ENCODE measurements at regions not wholly inside any gene's neighbourhood (a gene's known extent, or its start where the extent isn't known, plus 50 kb on each side); places are given as distances from the start of the nearest gene placed in this dataset.

GRCh38 chr5:135158982-135159381 lies 125.0 kb upstream of the PITX1 start (continued):
- TF ChIP-seq, protein P1, sequence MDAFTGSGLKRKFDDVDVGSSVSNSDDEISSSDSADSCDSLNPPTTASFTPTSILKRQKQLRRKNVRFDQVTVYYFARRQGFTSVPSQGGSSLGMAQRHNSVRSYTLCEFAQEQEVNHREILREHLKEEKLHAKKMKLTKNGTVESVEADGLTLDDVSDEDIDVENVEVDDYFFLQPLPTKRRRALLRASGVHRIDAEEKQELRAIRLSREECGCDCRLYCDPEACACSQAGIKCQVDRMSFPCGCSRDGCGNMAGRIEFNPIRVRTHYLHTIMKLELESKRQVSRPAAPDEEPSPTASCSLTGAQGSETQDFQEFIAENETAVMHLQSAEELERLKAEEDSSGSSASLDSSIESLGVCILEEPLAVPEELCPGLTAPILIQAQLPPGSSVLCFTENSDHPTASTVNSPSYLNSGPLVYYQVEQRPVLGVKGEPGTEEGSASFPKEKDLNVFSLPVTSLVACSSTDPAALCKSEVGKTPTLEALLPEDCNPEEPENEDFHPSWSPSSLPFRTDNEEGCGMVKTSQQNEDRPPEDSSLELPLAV (CRISPR knock-in tag; conservative IDR thresholded peaks at IDR 0.05; ENCODE audit: low read depth) = no peak
- TF ChIP-seq, protein P2, sequence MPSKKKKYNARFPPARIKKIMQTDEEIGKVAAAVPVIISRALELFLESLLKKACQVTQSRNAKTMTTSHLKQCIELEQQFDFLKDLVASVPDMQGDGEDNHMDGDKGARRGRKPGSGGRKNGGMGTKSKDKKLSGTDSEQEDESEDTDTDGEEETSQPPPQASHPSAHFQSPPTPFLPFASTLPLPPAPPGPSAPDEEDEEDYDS (CRISPR knock-in tag; IDR thresholded peaks at IDR 0.05) = no peak
- TF ChIP-seq ZNF329 (CRISPR knock-in tag; IDR thresholded peaks at IDR 0.05; ENCODE audit: low read depth) (no peak), SAP130 (CRISPR knock-in tag; IDR thresholded peaks at IDR 0.05; ENCODE audit: low read depth) (no peak), ZNF660 (CRISPR knock-in tag; IDR thresholded peaks at IDR 0.05; ENCODE audit: borderline replicate concordance, low read depth) (no peak), ZNF33A (CRISPR knock-in tag; IDR thresholded peaks at IDR 0.05; ENCODE audit: borderline replicate concordance) (no peak), ZNF3 (CRISPR knock-in tag; IDR thresholded peaks at IDR 0.05) (no peak), FOXO1 (CRISPR knock-in tag; IDR thresholded peaks at IDR 0.05) (no peak), FOXP1 (IDR thresholded peaks at IDR 0.05) (no peak), FOXP1 (CRISPR knock-in tag; IDR thresholded peaks at IDR 0.05) (peak; percentile 36; the same call in 1 of the 2 replicates), PCBP2 (optimal IDR thresholded peaks at IDR 0.05; ENCODE audit: low read depth, low read length, poor library complexity, severe bottlenecking) (no peak), SSRP1 (CRISPR knock-in tag; IDR thresholded peaks at IDR 0.05) (no peak), RFXANK (CRISPR knock-in tag; IDR thresholded peaks at IDR 0.05) (no peak), ZNF367 (CRISPR knock-in tag; IDR thresholded peaks at IDR 0.05; ENCODE audit: borderline replicate concordance) (no peak), ZNF230 (CRISPR knock-in tag; IDR thresholded peaks at IDR 0.05) (no peak), NR2F2 (IDR thresholded peaks at IDR 0.05; ENCODE audit: borderline replicate concordance, low read depth) (no peak), ARID3A (IDR thresholded peaks at IDR 0.05; ENCODE audit: low read depth, low read length) (no peak), ZNF263 (CRISPR knock-in tag; IDR thresholded peaks at IDR 0.05) (no peak), ZNF720 (CRISPR knock-in tag; IDR thresholded peaks at IDR 0.05) (no peak), ZNF44 (CRISPR knock-in tag; IDR thresholded peaks at IDR 0.05) (no peak), SRSF1 (optimal IDR thresholded peaks at IDR 0.05; ENCODE audit: low read depth, low read length) (no peak), NFKBIZ (CRISPR knock-in tag; IDR thresholded peaks at IDR 0.05) (no peak), SAFB2 (CRISPR knock-in tag; IDR thresholded peaks at IDR 0.05; ENCODE audit: borderline replicate concordance, low read depth) (no peak)
- TF ChIP-seq, protein P3, sequence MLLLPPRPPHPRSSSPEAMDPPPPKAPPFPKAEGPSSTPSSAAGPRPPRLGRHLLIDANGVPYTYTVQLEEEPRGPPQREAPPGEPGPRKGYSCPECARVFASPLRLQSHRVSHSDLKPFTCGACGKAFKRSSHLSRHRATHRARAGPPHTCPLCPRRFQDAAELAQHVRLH (CRISPR knock-in tag; IDR thresholded peaks at IDR 0.05; ENCODE audit: borderline replicate concordance, low read depth) = no peak
- TF ChIP-seq, protein P4, sequence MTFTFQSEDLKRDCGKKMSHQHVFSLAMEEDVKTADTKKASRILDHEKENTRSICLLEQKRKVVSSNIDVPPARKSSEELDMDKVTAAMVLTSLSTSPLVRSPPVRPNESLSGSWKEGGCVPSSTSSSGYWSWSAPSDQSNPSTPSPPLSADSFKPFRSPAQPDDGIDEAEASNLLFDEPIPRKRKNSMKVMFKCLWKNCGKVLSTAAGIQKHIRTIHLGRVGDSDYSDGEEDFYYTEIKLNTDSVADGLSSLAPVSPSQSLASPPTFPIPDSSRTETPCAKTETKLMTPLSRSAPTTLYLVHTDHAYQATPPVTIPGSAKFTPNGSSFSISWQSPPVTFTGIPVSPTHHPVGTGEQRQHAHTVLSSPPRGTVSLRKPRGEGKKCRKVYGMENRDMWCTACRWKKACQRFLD (CRISPR knock-in tag; IDR thresholded peaks at IDR 0.05; ENCODE audit: borderline replicate concordance) = no peak

Data from HepG2 (cell line).